Transverse colon (tissue), 4 donors: ENCODE measurements at regions not wholly inside any gene's neighbourhood (a gene's known extent, or its start where the extent isn't known, plus 50 kb on each side); places are given as distances from the start of the nearest gene placed in this dataset.

ENCODE experiments used
- DNase-seq: peaks from one replicate; pipeline ENCODE4 v3.0.0-alpha.2; 2019
- H3K27ac ChIP-seq, 4 donors: fragments of 200-600 bp; sonication (generic); 2 replicates each; pipeline ENCODE4 v1.5.1; 2016 to 2018; ENCODE audit warnings: inconsistent platforms in 4 of 4
- H3K27me3 ChIP-seq: fragments of 200-600 bp; sonication (generic); 2 replicates; pipeline ENCODE4 v1.5.1; 2017; ENCODE audit warnings: inconsistent platforms
- H3K36me3 ChIP-seq, 4 donors: fragments of 200-600 bp; sonication (generic); 2 replicates each; pipeline ENCODE4 v1.5.1; 2017 to 2019; ENCODE audit warnings: inconsistent platforms in 4 of 4
- H3K4me1 ChIP-seq, 4 donors: fragments of 200-600 bp; sonication (generic); 2 replicates each; pipeline ENCODE4 v1.5.1; 2017 to 2020; ENCODE audit warnings: inconsistent platforms in 4 of 4
- H3K4me3 ChIP-seq, 4 donors: fragments of 200-600 bp; sonication (generic); 1 replicate in 1 of 4; 2 replicates in 3 of 4; pipeline versions ENCODE4 v1.5.1 to v1.6.1; 2017 to 2019; ENCODE audit warnings: inconsistent platforms in 4 of 4
- H3K9me3 ChIP-seq, 2 donors: fragments of 200-600 bp; sonication (generic); 2 replicates each; pipeline ENCODE4 v1.5.1; 2017 to 2019; ENCODE audit warnings: inconsistent platforms in 2 of 2
- CTCF ChIP-seq, 5 experiments: fragments of 200-600 bp in 3 of 5; fragments of 450-650 bp in 2 of 5; sonication (generic) in 3 of 5; IDR thresholded peaks; 1 replicate in 2 of 5; 2 replicates in 3 of 5; pipeline ENCODE4 v1.5.1; 2016 to 2017; ENCODE audit warnings: antibody characterized with exemption in 5 of 5, inconsistent platforms in 3 of 5, mild to moderate bottlenecking in 2 of 5, moderate library complexity in 1 of 5
- EP300 ChIP-seq: sonication (generic); formaldehyde crosslinking; IDR thresholded peaks from one replicate; pipeline ENCODE4 v1.6.1; 2017; ENCODE audit warnings: antibody characterized with exemption, low read depth
- POLR2A ChIP-seq: fragments of 450-650 bp; IDR thresholded peaks from one replicate; pipeline ENCODE4 v1.6.1; 2016; ENCODE audit warnings: antibody characterized with exemption, mild to moderate bottlenecking, moderate library complexity
- POLR2AphosphoS5 ChIP-seq, 3 donors: sonication (generic); formaldehyde crosslinking; IDR thresholded peaks; one replicate each; pipeline ENCODE4 v1.6.1; 2016; ENCODE audit warnings: antibody characterized with exemption in 3 of 3
- WGBS, 2 donors: methylation state at CpG; one replicate each; pipeline ENCODE4 v1.1.5; 2018; ENCODE audit warnings: low coverage in 1 of 2; 5-methylcytosine and 5-hydroxymethylcytosine counted together
- in situ Hi-C, 4 donors: fragments of 200-750 bp; cut with MboI; loops; one replicate each; pipeline versions ENCODE4 v1.15.0 to v1.15.1; 2017; ENCODE audit warnings: low sequenced_read_pairs in 3 of 4, low pct_ligation_motif_present in 1 of 4, low pct_unique_long_range_greater_than_20kb in 1 of 4
- intact Hi-C: fragments of 100-400 bp; cut with DNase I; formaldehyde crosslinking; loops from one replicate; pipeline ENCODE4 v1.15.1; 2023; ENCODE audit warnings: low total_unique reads

GRCh38 chr6:144911322-144911721 is 626.2 kb downstream of the UTRN start:
- in situ Hi-C loops (no loop called here), intact Hi-C loops (no loop called here)
- TF ChIP-seq CTCF (IDR thresholded peaks at IDR 0.05) = no peak
- no peak for TF ChIP-seq POLR2AphosphoS5 (IDR thresholded peaks at IDR 0.05)
- TF ChIP-seq POLR2A = no peak
- no peak for TF ChIP-seq EP300
- Histone ChIP-seq H3K27me3 (no peaks in the 10 kb centered on the region), H3K4me1 (no peaks in the 10 kb centered on the region), H3K9me3 (no peaks in the 10 kb centered on the region), H3K4me3 (no peak overlapping the region), H3K27ac (no peak overlapping the region), H3K36me3 (no peaks in the 10 kb centered on the region)
- WGBS, 2 donors = 71% methylated on average over 2 of the region's 2 CpGs; no CpG with 5 or more reads in 1 of the 2 donors
- DNase-seq = no peak

GRCh38 chr6:144912474-144912873 is 627.3 kb downstream of the UTRN start:
- WGBS, 2 donors = 35 to 49% methylated on average over 2 of the region's 2 CpGs

GRCh38 chr6:144918073-144918472 is 632.9 kb downstream of the UTRN start:
- H3K4me3 ChIP-seq = no peak overlapping the region
- H3K27ac ChIP-seq = no peak overlapping the region
- 60 to 87% methylated on average over 1 to 4 of the region's 4 CpGs for WGBS, 2 donors
- H3K4me1 ChIP-seq = no peaks in the 10 kb centered on the region
- in situ Hi-C loops = no loop called here
- no peak for TF ChIP-seq CTCF (IDR thresholded peaks at IDR 0.05)
- DNase-seq = no peak
- H3K9me3 ChIP-seq = no peaks in the 10 kb centered on the region
- H3K27me3 ChIP-seq = no peaks in the 10 kb centered on the region
- H3K36me3 ChIP-seq = no peaks in the 10 kb centered on the region
- intact Hi-C loops = no loop called here

More at GRCh38 chr6:144912474-144912873, 627.3 kb downstream of the UTRN start:
- Histone ChIP-seq H3K27me3 (no peaks in the 10 kb centered on the region), H3K4me1 (no peaks in the 10 kb centered on the region), H3K4me3 (no peak overlapping the region), H3K9me3 (no peaks in the 10 kb centered on the region), H3K27ac (no peak overlapping the region), H3K36me3 (no peaks in the 10 kb centered on the region)
- intact Hi-C loops (no loop called here), in situ Hi-C loops (no loop called here)
- TF ChIP-seq EP300 (no peak), CTCF (IDR thresholded peaks at IDR 0.05) (no peak), POLR2AphosphoS5 (IDR thresholded peaks at IDR 0.05) (no peak), POLR2A (no peak)
- no peak for DNase-seq

- Histone ChIP-seq H3K4me3 (no peak overlapping the region), H3K9me3 (no peaks in the 10 kb centered on the region), H3K27me3 (no peaks in the 10 kb centered on the region), H3K27ac (no peak overlapping the region), H3K4me1 (no peaks in the 10 kb centered on the region), H3K36me3 (no peaks in the 10 kb centered on the region)
- WGBS, 2 donors = 84 to 94% methylated on average over 2 of the region's 2 CpGs
- no peak for DNase-seq
- intact Hi-C loops (no loop called here), in situ Hi-C loops (no loop called here)
- TF ChIP-seq POLR2A (no peak), CTCF (IDR thresholded peaks at IDR 0.05) (no peak), EP300 (no peak)
Measured at GRCh38 chr6:144919560-144919959, 634.4 kb downstream of the UTRN start.
